ENCODE measurements at regions not wholly inside any gene's neighbourhood (a gene's known extent, or its start where the extent isn't known, plus 50 kb on each side); places are given as distances from the start of the nearest gene placed in this dataset.

DNA sequence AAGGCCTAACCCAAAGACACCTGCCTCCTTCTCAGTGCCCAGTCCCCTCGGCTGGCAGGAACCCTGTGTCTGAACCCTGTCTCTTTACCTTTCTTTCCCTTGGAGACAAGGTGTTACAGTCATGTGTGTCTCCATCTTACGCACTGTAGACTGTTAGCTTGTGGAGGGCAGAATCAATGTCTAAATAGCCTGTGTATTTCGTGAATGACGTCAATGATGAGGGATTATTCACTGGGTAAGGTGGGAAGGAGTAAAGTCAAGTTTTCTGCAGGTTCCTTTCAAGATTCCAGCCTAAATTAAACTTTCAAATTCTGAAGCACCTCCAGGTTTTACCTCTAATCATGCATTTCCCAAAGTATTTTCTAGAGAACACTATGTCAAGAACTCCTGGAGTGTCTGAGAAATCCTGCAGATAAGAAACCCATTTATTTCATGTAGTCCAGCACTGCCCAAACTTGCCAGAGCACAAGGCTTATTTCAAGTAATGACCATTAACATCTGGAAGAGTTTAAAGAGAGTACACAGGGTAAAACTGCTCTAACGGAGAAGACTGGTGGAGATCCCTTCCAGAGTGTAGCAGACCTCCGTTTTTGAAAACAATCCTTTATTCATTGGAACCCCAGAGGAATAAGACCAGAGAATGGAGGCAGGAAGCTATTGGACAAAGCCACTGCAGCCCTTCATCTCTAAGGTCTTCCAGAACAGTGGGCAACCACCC, 72.8 kb downstream of the KCNF1 start:
- intact Hi-C loops (cut with micrococcal nuclease): loop anchor here (10.0 kb wide), 1 partner anchor 140 kb away; no protein-coding TSS in a partner anchor

DNA sequence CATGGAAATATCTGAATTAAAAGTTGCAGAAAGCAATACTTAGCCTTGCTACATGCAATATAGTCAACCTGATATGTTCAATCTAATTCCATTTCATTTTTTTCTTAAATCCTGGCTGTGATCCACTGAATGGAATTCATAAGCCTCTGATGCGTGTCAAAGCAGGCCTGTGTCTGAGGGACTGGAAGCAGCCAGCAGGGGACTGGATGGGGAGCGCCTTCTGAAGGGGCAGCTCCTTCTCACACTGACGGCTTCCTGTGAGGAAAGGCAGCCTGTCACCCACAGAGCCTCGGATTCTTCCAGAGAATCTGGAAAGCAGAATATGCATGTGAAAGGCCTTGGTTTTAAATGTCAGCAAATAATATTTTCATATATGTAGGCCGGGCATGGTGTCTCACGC, 73.5 kb downstream of the KCNF1 start:
- intact Hi-C loops (cut with micrococcal nuclease): loop anchor here (10.0 kb wide), 1 partner anchor 140 kb away; no protein-coding TSS in a partner anchor

DNA sequence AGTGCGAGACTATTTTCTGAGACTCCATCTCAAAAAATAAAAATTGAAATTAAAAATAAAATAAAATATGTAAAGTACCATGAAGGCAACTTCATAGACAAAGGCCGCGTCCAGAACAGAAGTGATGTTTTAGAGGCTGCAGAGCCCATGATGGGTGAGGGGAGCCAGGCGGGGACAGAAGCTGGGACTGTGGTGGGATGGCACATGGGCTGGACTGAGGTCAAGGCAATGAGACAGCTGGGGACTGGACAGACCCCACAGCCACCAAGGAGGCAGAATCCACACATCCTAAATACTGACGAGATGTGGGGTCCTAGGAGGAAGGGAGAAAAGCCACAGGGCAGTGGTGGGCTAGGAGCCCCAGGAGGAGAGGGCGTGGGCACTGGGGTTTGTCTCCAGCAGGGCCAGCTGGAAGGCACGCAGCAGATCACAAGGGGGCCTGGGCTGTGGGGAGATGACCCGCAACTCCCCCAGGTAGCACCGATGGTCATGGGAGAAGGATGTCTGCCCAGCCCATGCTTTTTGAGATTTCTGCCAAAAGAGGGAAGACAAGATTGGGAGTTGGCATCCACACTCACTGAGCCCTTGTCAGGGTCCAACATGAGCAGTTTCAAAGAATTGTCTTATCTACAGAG, 74.3 kb downstream of the KCNF1 start:
- intact Hi-C loops (cut with micrococcal nuclease): loop anchor here (10.0 kb wide), 1 partner anchor 139 kb away; no protein-coding TSS in a partner anchor

DNA sequence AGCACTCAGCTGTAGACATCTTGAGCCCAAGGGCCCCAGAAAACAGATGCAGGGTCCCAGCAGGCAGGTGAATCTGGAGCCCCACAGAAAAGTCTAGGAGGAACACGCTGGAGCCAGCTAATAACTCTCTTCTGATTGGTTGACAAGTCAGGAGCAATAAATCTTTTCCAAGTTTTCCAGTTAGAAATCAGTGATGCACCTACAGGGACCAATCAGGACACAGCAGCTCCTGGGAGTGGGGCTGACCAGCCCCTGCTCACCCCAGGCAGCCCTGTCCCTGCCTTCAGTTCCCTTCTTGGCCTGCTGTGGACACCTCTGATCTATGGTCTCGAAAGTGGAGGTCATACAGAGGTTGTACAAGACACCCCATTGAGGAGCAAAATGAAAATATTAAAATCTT, 75.7 kb downstream of the KCNF1 start:
- intact Hi-C loops (cut with micrococcal nuclease): loop anchor here (10.0 kb wide), 1 partner anchor 137 kb away; no protein-coding TSS in a partner anchor

DNA sequence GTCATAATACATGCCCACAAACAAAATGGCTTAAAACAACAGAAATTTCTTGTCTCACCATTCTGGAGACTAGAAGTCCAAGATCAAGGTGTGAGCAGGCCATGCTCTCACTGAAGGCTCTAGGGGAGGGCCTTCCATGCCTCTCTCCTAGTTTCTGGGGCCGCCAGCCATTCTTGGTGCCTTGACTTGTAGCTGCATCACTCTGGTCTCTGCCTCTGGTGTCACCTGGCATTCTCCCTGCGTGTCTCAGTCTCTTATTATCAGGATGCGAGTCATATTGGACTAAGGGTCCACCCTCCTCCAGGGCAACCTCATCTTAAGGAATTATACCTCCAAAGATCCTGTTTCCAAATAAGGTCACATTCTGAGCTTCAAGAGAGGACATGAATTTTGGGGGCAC, 76.1 kb downstream of the KCNF1 start:
- intact Hi-C loops (cut with micrococcal nuclease): loop anchor here (10.0 kb wide), 1 partner anchor 137 kb away; no protein-coding TSS in a partner anchor

DNA sequence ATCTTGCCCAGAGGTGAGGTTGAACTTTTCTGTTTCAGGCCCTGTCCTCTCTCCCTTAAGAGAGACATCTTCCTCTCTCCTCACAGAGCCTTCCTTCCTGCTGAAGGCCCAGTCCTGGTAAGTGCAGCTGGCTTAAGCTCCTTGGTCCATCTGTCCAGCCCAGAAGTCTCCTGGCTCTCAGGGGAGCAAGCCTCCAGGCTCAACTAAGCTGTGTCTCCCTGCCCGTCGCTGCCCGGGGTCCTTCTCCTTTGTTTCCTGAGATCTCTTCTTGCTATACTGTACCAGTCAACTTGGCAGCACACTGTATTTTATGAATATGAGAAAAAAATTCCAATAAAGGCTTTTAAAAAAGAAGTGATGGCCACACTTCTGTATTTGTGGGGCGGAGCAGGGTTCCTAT, 77.4 kb downstream of the KCNF1 start:
- intact Hi-C loops (cut with micrococcal nuclease): loop anchor here (10.0 kb wide), 1 partner anchor 136 kb away; no protein-coding TSS in a partner anchor

DNA sequence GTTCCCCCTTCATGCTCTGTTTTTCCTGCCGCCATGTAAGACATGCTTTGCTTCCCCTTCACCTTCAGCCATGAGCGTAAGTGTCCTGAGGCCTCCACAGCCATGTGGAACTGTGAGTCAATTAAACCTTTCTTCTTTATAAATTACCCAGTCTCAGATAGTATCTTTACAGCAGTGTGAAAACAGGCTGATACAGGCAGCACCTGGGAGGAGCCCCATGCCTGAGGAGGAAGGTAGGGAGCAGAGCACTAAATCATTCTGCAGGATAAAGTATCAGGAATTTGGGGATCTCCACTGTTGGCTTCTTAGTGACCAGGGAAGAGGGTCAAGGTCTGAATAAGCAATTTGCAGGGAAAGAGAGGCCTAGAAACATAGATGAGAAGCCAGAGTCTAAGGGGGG, 78.0 kb downstream of the KCNF1 start:
- intact Hi-C loops (cut with micrococcal nuclease): loop anchor here (10.0 kb wide), 1 partner anchor 135 kb away; no protein-coding TSS in a partner anchor

DNA sequence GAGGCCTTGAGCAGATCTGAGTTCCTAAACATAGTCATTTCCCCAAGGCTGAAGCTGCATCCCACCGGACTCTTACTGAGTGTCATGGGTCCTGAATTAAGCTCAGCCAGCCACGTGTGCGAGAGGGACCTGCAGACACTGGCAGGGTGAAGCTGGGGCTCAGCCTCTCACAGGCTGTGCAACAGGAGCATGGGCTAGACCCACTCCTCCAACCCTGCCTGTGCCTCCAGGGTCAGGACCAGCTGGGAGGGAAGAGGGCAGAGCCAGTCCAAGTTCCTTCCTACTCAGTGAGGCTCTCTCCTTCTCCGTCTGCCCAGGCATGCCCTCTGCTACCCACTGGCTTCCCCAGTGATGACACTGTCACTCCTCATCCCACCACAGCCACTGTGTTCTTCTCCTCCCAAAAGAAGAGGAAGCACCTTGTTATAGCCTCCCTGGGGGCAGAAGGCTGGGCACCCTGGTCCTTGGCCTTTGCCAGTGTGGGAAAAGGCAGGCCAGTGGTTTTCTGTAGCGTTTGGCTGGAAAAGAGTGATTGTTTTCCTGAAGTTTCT, 78.9 kb downstream of the KCNF1 start:
- intact Hi-C loops (cut with micrococcal nuclease): no loop called here

DNA sequence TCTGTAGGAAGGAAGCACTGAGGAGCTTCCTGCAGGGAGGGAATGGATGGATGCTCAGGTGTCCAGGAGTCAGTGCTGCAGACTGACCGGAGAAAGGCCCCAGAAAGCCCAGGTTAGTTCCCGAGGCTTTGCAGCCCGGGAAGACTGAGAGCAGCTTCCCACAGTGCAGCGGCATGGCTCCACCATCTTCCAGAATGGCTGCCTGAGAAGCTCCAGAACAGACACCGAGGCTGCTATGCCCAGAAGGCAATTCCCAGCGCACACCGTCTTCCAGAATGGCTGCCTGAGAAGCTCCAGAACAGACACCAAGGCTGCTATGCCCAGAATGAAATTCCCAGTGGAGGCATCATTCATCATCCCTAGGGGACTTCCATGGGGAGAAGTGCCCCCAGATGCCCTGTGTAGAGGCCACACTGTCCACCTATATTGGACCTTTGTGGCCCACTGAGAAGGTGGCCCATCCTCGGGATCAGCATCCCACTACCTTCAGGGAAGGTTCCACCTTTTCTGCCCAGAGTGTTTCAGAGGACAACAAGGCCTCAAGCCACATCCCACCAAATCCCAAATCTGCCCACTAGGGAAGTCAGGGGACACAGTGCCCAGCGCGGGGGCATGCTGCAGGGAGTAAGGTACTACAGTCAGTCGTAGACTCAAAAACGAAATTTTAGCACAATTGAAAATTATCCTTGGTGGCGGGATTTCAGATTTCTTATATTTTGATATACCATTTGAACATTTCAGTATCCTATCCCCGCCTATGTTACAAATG, 80.5 kb downstream of the KCNF1 start:
- intact Hi-C loops (cut with micrococcal nuclease): no loop called here

DNA sequence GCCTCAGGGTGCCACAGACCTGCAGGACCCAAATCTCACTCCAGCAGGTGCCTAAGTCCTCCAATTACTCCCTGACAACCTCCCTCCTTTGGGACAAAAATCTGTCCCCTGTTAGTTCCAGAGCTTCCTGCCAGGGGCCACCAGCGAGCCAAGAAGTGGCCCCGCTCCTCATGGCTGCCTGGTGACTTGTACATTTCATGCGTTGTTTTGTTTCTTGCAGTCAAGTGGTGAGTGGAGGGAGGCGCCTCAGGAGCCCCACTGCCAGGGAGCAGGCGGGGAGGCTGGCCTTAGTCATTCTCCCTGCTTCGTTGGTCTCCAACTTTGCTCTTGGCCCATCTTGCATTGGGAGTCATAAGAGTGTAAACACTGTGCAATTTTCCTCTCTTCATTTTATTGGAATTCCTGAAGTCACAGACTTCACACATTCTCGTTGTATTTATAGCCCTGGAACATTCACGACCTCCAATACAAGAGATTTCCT, 81.3 kb downstream of the KCNF1 start:
- intact Hi-C loops (cut with micrococcal nuclease): no loop called here

DNA sequence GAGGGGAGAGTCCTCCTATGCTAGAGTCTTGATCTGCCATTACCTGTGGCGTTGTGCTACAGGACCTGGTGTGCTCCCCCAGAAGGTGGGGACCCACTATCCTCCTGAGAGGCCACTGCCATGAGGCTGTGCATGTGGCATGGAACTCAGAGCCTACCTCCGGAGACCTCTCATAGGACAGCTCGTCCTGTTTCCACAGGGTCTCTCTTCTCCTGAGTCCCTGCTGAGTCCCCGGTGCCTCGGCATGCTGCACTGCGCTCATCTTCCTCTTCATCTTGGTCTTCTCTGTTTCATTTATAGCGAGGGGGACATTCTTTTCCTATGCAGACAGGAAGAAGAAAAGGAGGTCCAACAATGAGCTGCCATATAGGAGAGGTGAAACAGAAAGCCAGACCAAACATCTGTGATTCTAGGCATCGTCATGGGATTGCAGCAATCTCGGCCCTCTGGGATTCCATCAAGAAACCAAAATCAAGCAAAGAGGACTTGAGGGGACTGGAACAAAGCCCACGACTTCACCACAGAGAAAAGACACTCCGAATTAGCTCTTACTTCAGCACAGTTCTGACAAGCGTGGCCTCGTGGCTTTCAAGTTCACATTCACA, 83.7 kb downstream of the KCNF1 start:
- intact Hi-C loops (cut with micrococcal nuclease): no loop called here

DNA sequence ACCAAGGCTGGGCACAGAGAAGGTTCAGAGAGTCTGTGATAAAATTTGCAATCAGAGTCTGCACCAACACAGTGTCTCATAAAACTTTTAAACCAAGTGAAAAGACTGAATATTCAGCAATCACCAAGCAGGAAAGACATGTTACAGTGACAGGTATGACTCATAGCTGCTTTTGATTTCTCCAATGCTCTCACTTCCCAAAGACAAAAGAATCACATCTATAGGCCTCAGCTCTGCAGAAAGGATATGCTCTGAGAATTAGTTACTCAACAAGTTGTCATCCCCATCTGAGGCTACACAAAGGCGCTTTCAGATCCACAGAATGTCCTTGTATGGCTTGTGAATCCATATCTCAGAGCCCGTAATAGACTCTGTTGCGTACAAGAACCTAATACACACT, 92.5 kb downstream of the KCNF1 start:
- intact Hi-C loops (cut with micrococcal nuclease): no loop called here

DNA sequence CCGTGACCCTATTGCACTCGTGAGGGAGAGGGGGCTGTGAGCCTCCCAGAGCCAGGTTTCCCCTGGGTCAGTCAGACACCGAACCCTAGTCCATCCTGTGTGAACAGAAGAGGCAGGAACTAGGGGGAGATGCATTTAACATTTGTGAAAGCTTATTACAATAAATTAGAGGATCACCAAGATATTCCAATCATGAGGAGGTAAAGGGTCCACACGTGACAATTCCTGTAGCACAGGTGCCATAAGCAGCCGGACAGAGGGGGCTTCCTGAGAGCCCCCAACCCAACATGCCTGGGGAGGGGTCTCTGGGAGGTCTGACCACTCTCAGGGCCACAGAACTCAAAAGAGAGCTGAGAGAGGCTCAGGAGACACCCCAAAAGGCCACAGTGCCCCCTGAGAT, 93.3 kb downstream of the KCNF1 start:
- intact Hi-C loops (cut with micrococcal nuclease): no loop called here

DNA sequence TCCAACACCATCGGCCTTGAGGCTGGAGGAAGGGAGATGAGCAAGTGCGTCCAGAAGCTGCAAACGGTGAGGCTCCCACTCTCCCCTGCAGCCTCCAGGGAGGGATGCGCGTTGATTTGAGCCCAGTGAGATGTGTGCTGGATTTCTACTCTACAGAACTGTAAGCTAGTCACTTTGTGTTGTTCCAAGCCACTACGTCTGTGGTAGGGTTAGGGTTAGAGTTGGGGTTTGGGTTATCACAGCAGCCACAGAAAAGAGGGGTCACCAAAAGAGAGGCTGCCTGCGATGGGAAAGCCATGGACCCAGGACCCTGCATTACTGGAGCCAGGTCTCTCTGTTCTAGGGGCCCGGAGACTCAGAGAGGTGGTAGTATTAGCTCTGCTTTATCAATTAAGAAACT, 94.5 kb downstream of the KCNF1 start:
- intact Hi-C loops (cut with micrococcal nuclease): no loop called here

DNA sequence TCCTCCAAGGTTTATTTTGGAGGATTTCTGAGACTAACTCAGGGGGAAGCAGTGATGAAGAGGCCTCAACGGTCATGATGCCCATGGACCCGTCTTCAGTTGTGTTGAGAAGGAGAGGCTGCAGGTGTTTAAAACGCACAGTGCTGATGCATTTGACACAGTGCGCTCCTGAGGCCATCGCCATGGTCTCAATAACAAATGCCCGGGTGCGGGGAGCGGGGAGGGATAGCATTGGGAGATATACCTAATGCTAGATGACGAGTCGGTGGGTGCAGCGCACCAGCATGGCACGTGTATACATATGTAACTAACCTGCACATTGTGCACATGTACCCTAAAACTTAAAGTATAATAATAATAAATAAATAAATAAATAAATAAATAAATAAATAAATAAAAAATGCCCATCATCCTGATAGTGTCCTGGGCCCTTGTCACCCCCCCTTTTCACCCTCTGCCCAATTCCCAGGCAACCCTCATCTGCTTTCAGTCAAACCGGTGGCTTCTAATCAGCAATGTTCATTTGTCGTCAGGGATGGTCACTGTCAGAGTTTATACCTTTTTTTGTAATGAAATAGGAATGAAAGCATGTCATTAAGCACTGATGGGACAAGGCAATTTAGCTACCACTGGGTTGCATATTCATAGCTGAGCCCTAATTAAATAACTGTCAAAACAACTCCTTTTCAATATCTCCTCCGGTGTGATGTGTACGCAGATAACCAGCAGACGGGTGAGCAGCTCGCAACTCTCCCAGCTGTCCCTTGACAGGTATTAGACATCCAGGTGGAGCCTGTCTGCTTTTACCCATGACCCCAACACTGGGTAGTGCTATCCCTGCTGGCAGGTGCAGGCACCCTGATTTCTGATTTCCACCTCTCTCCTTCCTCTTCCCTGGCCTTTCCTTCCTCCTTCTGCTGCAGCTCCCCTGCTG, 95.9 kb downstream of the KCNF1 start:
- intact Hi-C loops (cut with micrococcal nuclease): no loop called here

DNA sequence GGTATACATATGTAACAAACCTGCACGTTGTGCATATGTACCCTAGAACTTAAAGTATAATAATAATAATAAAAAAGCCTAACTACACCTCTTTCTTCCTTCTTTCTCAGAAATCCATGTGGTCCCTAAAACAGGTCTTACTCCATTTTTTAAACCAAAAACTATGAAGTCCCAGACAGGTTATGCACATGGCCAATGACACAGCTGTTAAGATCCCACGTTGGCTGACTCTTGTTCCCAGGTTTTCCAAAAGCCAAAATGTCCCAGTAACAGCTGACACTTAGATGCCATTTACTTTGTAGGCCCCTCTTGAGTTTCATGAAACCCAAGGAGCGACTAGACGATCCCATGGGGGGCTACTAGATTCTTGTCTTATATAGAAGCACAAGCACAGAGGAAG, 97.0 kb downstream of the KCNF1 start:
- intact Hi-C loops (cut with micrococcal nuclease): no loop called here

DNA sequence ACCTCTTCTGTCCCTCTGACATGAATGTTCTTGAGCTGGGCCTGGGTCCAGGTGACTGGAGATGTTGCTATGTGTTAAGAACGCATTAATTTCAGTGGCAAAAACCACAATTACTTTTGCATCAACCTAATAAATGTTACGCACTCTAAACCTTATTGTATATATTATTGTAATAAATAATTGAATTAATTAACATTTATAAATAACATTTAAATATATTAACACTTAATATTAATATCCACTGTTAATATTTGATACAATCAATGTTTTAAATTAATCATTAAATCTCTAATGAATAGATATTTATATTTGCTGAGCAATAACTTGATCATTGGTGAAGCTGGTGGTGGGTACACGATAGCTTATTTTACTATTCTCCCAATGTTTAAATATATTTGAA, 97.4 kb downstream of the KCNF1 start:
- intact Hi-C loops (cut with micrococcal nuclease): no loop called here

DNA sequence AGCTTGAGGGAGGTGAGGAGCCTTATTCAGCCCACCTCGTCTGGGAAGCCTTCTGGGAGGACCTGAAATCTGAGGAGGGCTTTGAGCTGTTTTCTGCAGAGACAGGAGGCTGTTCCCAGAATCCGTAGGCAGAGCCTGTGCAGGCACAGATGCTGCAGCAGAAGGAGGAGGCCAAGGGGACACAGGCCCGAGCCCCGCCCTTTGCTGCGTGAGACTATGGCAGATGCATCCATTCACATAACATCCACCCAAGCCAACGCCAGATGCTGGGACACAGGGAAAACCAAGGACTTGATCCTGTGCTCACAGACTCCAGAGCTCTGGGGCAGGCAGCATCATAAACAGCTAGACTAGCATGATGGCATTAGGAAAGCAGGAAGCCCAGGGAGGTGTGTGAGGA, 98.2 kb downstream of the KCNF1 start:
- intact Hi-C loops (cut with micrococcal nuclease): no loop called here

DNA sequence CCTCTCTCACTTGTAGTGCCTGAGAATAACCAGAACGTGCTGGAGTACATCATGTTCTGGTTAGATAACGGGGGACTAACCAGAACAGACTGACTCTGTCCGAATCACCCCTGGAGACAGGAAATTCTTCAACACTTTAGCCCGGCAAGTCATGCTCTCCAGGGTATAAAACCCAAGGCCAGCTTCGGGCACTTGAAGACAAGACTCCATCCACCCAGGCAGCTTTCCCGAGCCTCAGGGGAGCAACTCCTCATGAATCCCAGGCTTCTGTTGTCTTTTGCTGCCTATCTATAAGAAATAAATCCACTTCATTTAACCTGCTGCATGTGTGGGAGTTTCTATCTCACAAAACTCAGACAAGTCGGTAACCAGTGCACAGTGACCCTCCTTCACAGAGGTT, 99.6 kb downstream of the KCNF1 start:
- intact Hi-C loops (cut with micrococcal nuclease): no loop called here

DNA sequence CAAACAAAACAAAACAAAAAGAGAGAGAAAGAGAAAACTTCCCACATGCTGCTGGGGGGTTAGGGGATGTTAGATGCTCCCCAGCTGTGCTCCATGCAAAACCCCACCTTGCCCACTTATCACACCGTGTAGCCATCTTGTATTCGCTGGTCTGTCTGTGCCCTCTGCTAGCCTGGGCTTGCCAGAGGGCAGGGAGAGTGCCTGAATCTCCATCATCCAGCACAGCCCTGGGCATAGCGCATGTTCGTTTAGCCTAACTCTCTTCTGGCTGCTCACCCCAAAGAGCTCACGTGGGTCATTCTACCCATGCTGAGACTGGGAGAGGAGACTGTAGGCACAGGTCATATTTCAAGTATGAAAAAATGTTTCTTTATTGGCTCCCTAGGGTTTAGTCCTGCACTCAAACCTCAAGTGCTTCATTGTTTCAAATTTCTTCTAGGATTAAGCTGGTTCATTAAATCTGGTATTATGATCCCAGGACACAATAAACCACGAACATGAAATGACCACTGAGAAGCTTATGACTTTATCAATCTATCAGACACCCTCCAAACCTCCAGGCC, 100.5 kb downstream of the KCNF1 start:
- intact Hi-C loops (cut with micrococcal nuclease): no loop called here
